ENCODE measurements at regions not wholly inside any gene's neighbourhood (a gene's known extent, or its start where the extent isn't known, plus 50 kb on each side); places are given as distances from the start of the nearest gene placed in this dataset.

- no peak for DNase-seq (ENCODE audit: low read depth)
Observed at GRCh38 chr12:125434936-125435443, 369.8 kb downstream of the AACS start.

GRCh38 chr12:125435871-125436270 lies 370.6 kb downstream of the AACS start:
- no peak for DNase-seq (ENCODE audit: low read depth)

- no peak for DNase-seq (ENCODE audit: low read depth)
Observed at GRCh38 chr12:125436686-125437085, 371.5 kb downstream of the AACS start.

- no peak for DNase-seq (ENCODE audit: low read depth)
Observed at GRCh38 chr12:125440399-125440798, 375.2 kb downstream of the AACS start.

GRCh38 chr12:125443341-125443740 lies 378.1 kb downstream of the AACS start:
- DNase-seq (ENCODE audit: low read depth) = no peak

- no peak for DNase-seq (ENCODE audit: low read depth)
Observed at GRCh38 chr12:125451408-125451807, 386.2 kb downstream of the AACS start.

- no peak for DNase-seq (ENCODE audit: low read depth)
Observed at GRCh38 chr12:125453751-125454150, 388.5 kb downstream of the AACS start.

- no peak for DNase-seq (ENCODE audit: low read depth)
Observed at GRCh38 chr12:125454291-125454690, 389.1 kb downstream of the AACS start.

GRCh38 chr12:125454786-125455480 lies 389.7 kb downstream of the AACS start:
- no peak for DNase-seq (ENCODE audit: low read depth)

GRCh38 chr12:125455556-125455955 lies 390.3 kb downstream of the AACS start:
- DNase-seq (ENCODE audit: low read depth) = no peak

GRCh38 chr12:125458552-125459268 lies 393.5 kb downstream of the AACS start:
- no peak for DNase-seq (ENCODE audit: low read depth)

GRCh38 chr12:125461831-125462230 lies 396.6 kb downstream of the AACS start:
- no peak for DNase-seq (ENCODE audit: low read depth)

GRCh38 chr12:125463386-125463785 lies 398.2 kb downstream of the AACS start:
- DNase-seq (ENCODE audit: low read depth) = no peak

GRCh38 chr12:125467363-125467762 lies 402.1 kb downstream of the AACS start:
- DNase-seq (ENCODE audit: low read depth) = no peak

- DNase-seq (ENCODE audit: low read depth) = no peak
Observed at GRCh38 chr12:125469683-125470082, 404.4 kb downstream of the AACS start.

- DNase-seq (ENCODE audit: low read depth) = no peak
Observed at GRCh38 chr12:125470838-125471783, 405.9 kb downstream of the AACS start.

- no peak for DNase-seq (ENCODE audit: low read depth)
Observed at GRCh38 chr12:125473501-125473900, 408.3 kb downstream of the AACS start.

GRCh38 chr12:125487336-125487735 lies 422.1 kb downstream of the AACS start:
- no peak for DNase-seq (ENCODE audit: low read depth)

- no peak for DNase-seq (ENCODE audit: low read depth)
Observed at GRCh38 chr12:125491553-125491952, 426.3 kb downstream of the AACS start.

GRCh38 chr12:125492354-125493270 lies 427.4 kb downstream of the AACS start:
- no peak for DNase-seq (ENCODE audit: low read depth)

- DNase-seq (ENCODE audit: low read depth) = no peak
Observed at GRCh38 chr12:125493704-125494308, 428.6 kb downstream of the AACS start.
